Adrenal gland (tissue), 9 donors: ENCODE measurements at regions not wholly inside any gene's neighbourhood (a gene's known extent, or its start where the extent isn't known, plus 50 kb on each side); places are given as distances from the start of the nearest gene placed in this dataset.

ENCODE experiments used
- DNase-seq, 7 donors: peaks; one replicate each; pipeline ENCODE4 v3.0.0-alpha.2; 2019 to 2020
- H3K27ac ChIP-seq, 5 donors: fragments of 200-600 bp; sonication (generic) in 4 of 5; 1 replicate in 3 of 5; 2 replicates in 2 of 5; pipeline versions ENCODE4 v1.5.1 to v1.8.0; 2016 to 2020; ENCODE audit warnings: mild to moderate bottlenecking in 1 of 5
- H3K27me3 ChIP-seq: fragments of 200-600 bp; 2 replicates; pipeline ENCODE4 v1.8.0; 2021
- H3K36me3 ChIP-seq, 2 donors: fragments of 200-600 bp; replicated peaks in 1 of 2; 1 replicate in 1 of 2; 2 replicates in 1 of 2; pipeline versions ENCODE4 v1.5.1 to v1.8.0; 2018 to 2022
- H3K4me1 ChIP-seq, 2 donors: fragments of 200-600 bp; replicated peaks in 1 of 2; 1 replicate in 1 of 2; 2 replicates in 1 of 2; pipeline versions ENCODE4 v1.5.1 to v1.8.0; 2018 to 2021
- H3K4me3 ChIP-seq, 4 donors: fragments of 200-600 bp; sonication (generic) in 3 of 4; one replicate each; pipeline ENCODE4 v1.5.1; 2016 to 2018
- H3K9me3 ChIP-seq, 3 donors: fragments of 200-600 bp; sonication (generic) in 1 of 3; replicated peaks in 1 of 3; 1 replicate in 2 of 3; 2 replicates in 1 of 3; pipeline versions ENCODE4 v1.5.1 to v1.8.0; 2016 to 2021
- POLR2A ChIP-seq, 2 donors: fragments of 450-650 bp; IDR thresholded peaks; one replicate each; pipeline ENCODE4 v1.6.1; 2017; ENCODE audit warnings: antibody characterized with exemption in 2 of 2, mild to moderate bottlenecking in 2 of 2, moderate library complexity in 1 of 2
- WGBS, 4 donors: extraction: QIAGEN DNeasy Blood & Tissue Kit in 2 of 4; methylation state at CpG; one replicate each; pipeline versions ENCODE4 v1.1.5 to v1.1.7; 2013 to 2017; 5-methylcytosine and 5-hydroxymethylcytosine counted together
- intact Hi-C, 2 donors: fragments of 100-400 bp; cut with DNase I; formaldehyde crosslinking; loops; one replicate each; pipeline versions ENCODE4 v1.14.1 to v1.15.0; 2022 to 2023
- TF ChIP-seq, protein P1 (sequence below), 6 experiments: fragments of 450-650 bp in 4 of 6; fragments of 200-600 bp in 2 of 6; sonication (generic) in 1 of 6; IDR thresholded peaks; 1 replicate in 5 of 6; 2 replicates in 1 of 6; pipeline versions ENCODE4 v1.5.1 to v1.8.0; 2016 to 2021; ENCODE audit warnings: antibody characterized with exemption in 6 of 6, mild to moderate bottlenecking in 2 of 6, moderate library complexity in 1 of 6
- donor health status: healthy with polysubstance abuse.
- donor health status: Bipolar disorder and iron deficiency.
- donor health status: DM: yes; HTN: yes; CAD: no.
- donor health status: DM: no; HTN: no; CAD: no.
- donor health status: DM: no; HTN: no; CAD: no.

DNA sequence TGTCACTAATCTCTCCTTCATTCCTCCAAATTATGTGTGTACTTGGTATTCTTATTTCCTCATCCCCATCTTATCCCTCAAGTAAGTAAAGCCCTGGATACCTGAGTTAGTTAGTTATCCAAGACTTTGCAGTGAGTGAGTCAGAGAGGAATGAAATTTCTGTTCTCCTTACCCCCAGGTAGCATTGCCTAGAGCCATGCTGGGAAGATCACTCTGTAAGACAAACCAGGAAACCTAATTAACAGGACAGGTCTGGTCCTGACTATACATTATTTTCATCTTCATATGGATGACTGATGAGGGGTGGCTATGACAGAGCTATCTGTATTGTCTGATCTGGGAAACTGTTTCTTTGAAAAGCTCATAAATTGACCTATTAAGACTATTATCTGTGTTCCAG, 55.0 kb upstream of the ITGA6 start:
- no peaks in the 10 kb centered on the region for H3K27me3 ChIP-seq
- no peak for DNase-seq
- no peak for TF ChIP-seq POLR2A (IDR thresholded peaks at IDR 0.05)
- TF ChIP-seq, protein P1, sequence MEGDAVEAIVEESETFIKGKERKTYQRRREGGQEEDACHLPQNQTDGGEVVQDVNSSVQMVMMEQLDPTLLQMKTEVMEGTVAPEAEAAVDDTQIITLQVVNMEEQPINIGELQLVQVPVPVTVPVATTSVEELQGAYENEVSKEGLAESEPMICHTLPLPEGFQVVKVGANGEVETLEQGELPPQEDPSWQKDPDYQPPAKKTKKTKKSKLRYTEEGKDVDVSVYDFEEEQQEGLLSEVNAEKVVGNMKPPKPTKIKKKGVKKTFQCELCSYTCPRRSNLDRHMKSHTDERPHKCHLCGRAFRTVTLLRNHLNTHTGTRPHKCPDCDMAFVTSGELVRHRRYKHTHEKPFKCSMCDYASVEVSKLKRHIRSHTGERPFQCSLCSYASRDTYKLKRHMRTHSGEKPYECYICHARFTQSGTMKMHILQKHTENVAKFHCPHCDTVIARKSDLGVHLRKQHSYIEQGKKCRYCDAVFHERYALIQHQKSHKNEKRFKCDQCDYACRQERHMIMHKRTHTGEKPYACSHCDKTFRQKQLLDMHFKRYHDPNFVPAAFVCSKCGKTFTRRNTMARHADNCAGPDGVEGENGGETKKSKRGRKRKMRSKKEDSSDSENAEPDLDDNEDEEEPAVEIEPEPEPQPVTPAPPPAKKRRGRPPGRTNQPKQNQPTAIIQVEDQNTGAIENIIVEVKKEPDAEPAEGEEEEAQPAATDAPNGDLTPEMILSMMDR (IDR thresholded peaks at IDR 0.05), result no peak
- peaks cover 0 to 6% of the 10 kb centered on the region in 2 donors for H3K4me1 ChIP-seq
- H3K4me3 ChIP-seq, result no peak overlapping the region
- no peaks in the 10 kb centered on the region for H3K9me3 ChIP-seq
- H3K27ac ChIP-seq, result no peak overlapping the region
- intact Hi-C loops, result no loop called here
- no peaks in the 10 kb centered on the region for H3K36me3 ChIP-seq

DNA sequence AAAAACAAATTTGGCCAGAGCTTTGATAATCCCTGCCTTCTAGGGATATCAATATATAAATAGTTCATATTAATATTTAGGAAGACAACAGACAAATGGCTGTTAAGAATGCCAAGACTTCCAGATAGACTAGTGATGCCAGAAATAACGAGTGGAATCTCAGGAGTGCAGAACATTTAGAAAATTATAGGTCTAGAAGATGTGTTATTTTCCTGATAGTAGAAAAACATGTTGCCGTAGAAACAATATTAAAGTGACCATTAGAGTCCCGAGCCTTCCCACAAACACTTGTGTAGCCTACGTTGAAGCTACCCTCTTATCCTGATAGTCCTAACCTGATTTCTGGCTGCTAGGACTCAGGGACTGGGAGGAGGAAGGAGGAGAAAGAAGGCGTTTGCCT, 54.3 kb upstream of the ITGA6 start:
- 55 to 63% (median 59%) methylated on average over 5 of the region's 5 CpGs for WGBS, 4 donors
- Histone ChIP-seq H3K9me3 (no peaks in the 10 kb centered on the region), H3K36me3 (no peaks in the 10 kb centered on the region), H3K27ac (no peak overlapping the region), H3K4me1 (peaks cover 0 to 6% of the 10 kb centered on the region in 2 donors), H3K27me3 (no peaks in the 10 kb centered on the region), H3K4me3 (no peak overlapping the region)
- intact Hi-C loops, result no loop called here
- no peak for TF ChIP-seq POLR2A (IDR thresholded peaks at IDR 0.05)
- TF ChIP-seq, protein P1 (IDR thresholded peaks at IDR 0.05), result no peak
- DNase-seq, result no peak

DNA sequence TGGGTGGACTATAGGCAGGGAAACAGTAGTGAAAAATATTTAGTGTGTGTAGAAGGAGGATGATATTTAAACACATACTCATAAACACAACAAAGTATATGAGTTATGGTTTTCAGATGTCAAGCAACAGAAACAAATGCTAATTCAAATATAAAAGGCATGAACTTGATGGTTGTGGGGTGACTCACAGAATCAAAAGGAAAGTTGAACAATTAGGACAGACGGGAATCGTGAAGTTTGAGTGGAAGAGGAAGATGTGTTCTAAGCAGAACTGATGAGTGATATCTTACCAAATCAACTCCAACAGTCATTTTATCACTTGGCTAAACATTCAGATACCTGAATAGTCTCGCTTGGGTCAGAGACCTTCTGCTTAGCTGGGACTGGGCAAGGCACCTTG, 53.6 kb upstream of the ITGA6 start:
- 63 to 84% (median 73%) methylated on average over 3 of the region's 3 CpGs for WGBS, 4 donors

DNA sequence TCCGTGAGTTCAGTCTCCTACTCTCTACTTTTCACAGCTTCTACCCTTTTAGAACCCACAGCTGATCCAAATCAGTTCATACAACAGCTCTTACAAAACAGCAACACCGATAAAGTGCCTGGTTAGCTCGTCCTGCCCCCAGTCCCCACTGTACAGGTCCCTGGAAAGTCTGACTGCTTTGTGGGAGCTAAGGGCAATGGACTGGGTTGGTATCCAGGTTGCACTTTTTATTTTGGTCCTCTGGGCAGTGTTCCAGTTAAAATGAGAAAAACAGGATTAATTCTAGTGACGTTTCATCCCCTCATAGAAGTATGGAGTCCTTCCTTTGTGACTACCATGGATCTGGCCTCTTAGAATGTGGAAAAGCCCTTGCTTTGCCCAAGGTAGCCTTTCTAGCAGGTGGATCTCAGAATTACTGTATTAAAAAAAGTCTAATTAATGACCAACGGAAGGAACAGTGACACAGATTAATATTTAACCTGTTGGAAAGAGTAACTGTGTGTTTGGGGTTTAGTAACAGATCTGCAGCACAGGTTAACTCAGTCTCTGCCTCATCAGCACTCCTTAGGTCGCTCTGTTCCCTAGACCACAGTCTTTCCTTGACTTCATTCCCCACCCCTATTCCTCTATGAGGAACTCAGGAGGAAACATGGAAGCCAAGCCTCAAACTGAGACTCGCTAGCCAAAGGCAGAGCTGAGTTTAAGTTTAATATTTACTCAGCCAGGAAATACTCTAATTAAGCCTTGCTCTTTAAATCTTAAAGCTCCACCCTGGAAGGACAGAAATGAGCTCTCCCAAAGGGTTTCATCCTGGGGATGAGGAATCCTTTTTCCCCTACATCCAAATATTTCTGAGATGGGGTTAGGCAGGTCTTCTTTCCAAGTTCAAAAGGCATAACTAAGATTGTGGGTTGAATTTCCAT, 52.8 kb upstream of the ITGA6 start:
- no peak for DNase-seq
- Histone ChIP-seq H3K36me3 (no peaks in the 10 kb centered on the region), H3K9me3 (no peaks in the 10 kb centered on the region), H3K27me3 (no peaks in the 10 kb centered on the region), H3K4me1 (peaks cover 0 to 6% of the 10 kb centered on the region in 2 donors), H3K4me3 (no peak overlapping the region), H3K27ac (no peak overlapping the region)
- 74 to 84% (median 80%) methylated on average over 7 of the region's 7 CpGs for WGBS, 4 donors
- TF ChIP-seq, protein P1 (IDR thresholded peaks at IDR 0.05), result no peak
- no peak for TF ChIP-seq POLR2A (IDR thresholded peaks at IDR 0.05)
- intact Hi-C loops, result no loop called here

More for the DNA sequence above, 53.6 kb upstream of the ITGA6 start:
- Histone ChIP-seq H3K36me3 (no peaks in the 10 kb centered on the region), H3K27me3 (no peaks in the 10 kb centered on the region), H3K27ac (no peak overlapping the region), H3K9me3 (no peaks in the 10 kb centered on the region), H3K4me3 (no peak overlapping the region), H3K4me1 (peaks cover 0 to 6% of the 10 kb centered on the region in 2 donors)
- TF ChIP-seq, protein P1 (IDR thresholded peaks at IDR 0.05), result no peak
- TF ChIP-seq POLR2A (IDR thresholded peaks at IDR 0.05), result no peak
- DNase-seq, result no peak
- intact Hi-C loops, result no loop called here
